Astrocyte (in vitro differentiated cells and primary cell): ENCODE measurements at regions not wholly inside any gene's neighbourhood (a gene's known extent, or its start where the extent isn't known, plus 50 kb on each side); places are given as distances from the start of the nearest gene placed in this dataset.

Experiments used
- EZH2 ChIP-seq: IDR thresholded peaks from 2 replicates; pipeline ENCODE4 v1.6.1; 2012; ENCODE audit warnings: mild to moderate bottlenecking, low read length, inconsistent platforms; ENCODE audit not compliant: insufficient read depth
- TF ChIP-seq, protein P1 (sequence below): IDR thresholded peaks from 2 replicates; pipeline ENCODE4 v1.5.1; 2011; ENCODE audit warnings: low read depth, mild to moderate bottlenecking, inconsistent platforms, low read length, moderate library complexity; ENCODE audit not compliant: insufficient read depth

DNA sequence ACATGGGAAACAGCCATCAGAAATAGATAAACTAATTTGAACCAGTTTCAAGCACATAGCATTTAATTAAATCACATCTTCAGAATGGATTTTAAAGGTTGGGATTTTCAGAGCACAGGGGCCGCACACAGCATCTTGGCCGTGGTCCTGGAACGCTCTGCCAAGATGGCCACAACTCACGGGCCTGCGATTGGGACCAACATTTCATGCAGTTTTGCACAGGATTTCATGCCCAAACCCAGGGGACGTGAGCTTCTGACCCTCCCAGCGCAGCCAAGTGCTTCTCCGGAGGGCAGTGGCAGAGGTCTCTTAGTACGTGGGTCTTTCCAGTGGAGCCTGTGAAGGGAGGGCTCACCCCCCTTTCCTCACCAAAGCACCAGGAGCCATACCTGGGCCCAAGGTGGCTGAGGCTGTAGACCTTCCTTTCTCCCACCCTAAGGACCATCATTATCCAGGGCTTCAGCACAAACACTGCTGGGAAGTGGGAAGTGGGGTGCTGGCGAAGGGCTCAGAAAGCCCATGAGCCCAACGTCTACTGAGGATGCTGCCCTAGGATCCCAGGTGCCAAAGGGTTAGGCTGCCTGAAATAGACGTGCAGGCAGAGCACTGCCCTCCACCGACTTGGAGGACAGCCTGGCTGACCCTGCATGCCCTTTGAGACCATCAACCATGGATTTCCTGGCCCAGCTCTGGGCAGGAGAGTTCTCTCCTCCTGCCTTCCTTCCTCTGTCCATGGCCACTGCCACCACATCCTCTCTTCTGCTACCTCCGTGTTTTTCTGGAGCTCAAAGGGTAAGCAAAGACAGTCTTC is 611.2 kb upstream of the MGMT start:
- TF ChIP-seq, protein P1, sequence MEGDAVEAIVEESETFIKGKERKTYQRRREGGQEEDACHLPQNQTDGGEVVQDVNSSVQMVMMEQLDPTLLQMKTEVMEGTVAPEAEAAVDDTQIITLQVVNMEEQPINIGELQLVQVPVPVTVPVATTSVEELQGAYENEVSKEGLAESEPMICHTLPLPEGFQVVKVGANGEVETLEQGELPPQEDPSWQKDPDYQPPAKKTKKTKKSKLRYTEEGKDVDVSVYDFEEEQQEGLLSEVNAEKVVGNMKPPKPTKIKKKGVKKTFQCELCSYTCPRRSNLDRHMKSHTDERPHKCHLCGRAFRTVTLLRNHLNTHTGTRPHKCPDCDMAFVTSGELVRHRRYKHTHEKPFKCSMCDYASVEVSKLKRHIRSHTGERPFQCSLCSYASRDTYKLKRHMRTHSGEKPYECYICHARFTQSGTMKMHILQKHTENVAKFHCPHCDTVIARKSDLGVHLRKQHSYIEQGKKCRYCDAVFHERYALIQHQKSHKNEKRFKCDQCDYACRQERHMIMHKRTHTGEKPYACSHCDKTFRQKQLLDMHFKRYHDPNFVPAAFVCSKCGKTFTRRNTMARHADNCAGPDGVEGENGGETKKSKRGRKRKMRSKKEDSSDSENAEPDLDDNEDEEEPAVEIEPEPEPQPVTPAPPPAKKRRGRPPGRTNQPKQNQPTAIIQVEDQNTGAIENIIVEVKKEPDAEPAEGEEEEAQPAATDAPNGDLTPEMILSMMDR = no peak
- TF ChIP-seq EZH2 = no peak
